ENCODE measurements at regions not wholly inside any gene's neighbourhood (a gene's known extent, or its start where the extent isn't known, plus 50 kb on each side); places are given as distances from the start of the nearest gene placed in this dataset.

- no peak for TF ChIP-seq POLR2A (IDR thresholded peaks at IDR 0.05)
- TF ChIP-seq, protein P1, sequence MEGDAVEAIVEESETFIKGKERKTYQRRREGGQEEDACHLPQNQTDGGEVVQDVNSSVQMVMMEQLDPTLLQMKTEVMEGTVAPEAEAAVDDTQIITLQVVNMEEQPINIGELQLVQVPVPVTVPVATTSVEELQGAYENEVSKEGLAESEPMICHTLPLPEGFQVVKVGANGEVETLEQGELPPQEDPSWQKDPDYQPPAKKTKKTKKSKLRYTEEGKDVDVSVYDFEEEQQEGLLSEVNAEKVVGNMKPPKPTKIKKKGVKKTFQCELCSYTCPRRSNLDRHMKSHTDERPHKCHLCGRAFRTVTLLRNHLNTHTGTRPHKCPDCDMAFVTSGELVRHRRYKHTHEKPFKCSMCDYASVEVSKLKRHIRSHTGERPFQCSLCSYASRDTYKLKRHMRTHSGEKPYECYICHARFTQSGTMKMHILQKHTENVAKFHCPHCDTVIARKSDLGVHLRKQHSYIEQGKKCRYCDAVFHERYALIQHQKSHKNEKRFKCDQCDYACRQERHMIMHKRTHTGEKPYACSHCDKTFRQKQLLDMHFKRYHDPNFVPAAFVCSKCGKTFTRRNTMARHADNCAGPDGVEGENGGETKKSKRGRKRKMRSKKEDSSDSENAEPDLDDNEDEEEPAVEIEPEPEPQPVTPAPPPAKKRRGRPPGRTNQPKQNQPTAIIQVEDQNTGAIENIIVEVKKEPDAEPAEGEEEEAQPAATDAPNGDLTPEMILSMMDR (IDR thresholded peaks at IDR 0.05), result no peak
These were observed 240.8 kb upstream of the TMEM161B start for GRCh38 chr5:88509403-88509802.
